ENCODE measurements at regions not wholly inside any gene's neighbourhood (a gene's known extent, or its start where the extent isn't known, plus 50 kb on each side); places are given as distances from the start of the nearest gene placed in this dataset.

DNA sequence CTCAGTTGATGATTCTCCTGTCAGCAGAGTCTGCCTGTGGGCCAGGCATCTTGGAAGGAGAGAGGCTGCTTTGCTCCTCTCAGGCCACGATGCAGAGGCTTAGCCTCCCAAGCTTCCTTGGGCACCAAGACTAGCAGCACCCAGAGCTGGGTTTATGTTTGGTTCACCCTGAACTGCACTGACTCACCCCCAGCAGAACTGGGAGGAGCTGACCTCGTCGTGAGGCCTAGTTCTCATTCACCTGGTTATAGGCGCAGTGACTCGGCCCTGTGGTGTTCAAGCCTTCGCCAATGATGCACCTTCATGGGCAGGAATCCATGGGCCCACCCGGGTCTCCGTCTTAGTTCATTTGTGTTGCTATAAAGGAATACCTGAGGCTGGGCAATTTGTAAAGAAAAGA is 122.0 kb upstream of the ZNF438 start:
- intact Hi-C loops (cut with DNase I), result no loop called here
- Histone ChIP-seq H3K27ac (no peak overlapping the region), H3K27me3 (no peaks in the 10 kb centered on the region), H3K4me1 (no peaks in the 10 kb centered on the region), H3K36me3 (no peaks in the 10 kb centered on the region), H3K4me3 (no peak overlapping the region), H3K9me3 (no peaks in the 10 kb centered on the region)
- DNase-seq (no peak), ATAC-seq (no peak)
- no peak for TF ChIP-seq CTCF (IDR thresholded peaks at IDR 0.05)

DNA sequence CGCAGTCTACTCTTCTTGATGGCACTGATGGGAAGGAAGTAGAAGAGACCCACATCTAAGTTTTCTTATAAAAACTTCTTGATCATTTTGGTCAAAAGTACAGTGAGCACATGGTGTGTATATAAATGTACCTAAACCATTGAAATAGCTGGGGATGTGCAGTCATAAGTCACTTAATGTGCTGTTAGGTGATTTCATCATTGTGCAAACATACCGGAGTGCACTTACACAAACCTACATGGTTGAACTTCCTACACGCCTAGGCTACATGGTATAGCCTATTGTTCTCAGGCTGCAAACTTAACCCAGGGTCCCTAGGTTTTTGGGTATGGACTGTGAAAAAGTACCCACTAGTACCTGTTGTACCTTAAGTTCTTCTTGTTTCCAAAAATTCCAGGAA is 123.3 kb upstream of the ZNF438 start:
- intact Hi-C loops (cut with DNase I), result no loop called here
- no peaks in the 10 kb centered on the region for H3K36me3 ChIP-seq
- H3K27ac ChIP-seq, result no peak overlapping the region
- ATAC-seq (peak; percentile 52), DNase-seq (no peak)
- no peak overlapping the region for H3K4me3 ChIP-seq
- no peak for TF ChIP-seq CTCF (IDR thresholded peaks at IDR 0.05)
- no peaks in the 10 kb centered on the region for H3K27me3 ChIP-seq
- no peaks in the 10 kb centered on the region for H3K4me1 ChIP-seq
- no peaks in the 10 kb centered on the region for H3K9me3 ChIP-seq

GRCh38 chr10:31157123-31158010 is 125.7 kb upstream of the ZNF438 start:
- no peak for TF ChIP-seq CTCF (IDR thresholded peaks at IDR 0.05)
- peaks cover 0 to 2% of the 10 kb centered on the region in 2 donors for H3K9me3 ChIP-seq
- H3K36me3 ChIP-seq, result no peaks in the 10 kb centered on the region
- no peaks in the 10 kb centered on the region for H3K4me1 ChIP-seq
- H3K4me3 ChIP-seq, result no peak overlapping the region
- ATAC-seq (peak; percentile 70), DNase-seq (peak; percentile 48 to 88 (median 77))
- intact Hi-C loops (cut with DNase I), result no loop called here
- H3K27me3 ChIP-seq, result no peaks in the 10 kb centered on the region
- H3K27ac ChIP-seq, result peak overlapping the region; percentile 31 to 68

- ATAC-seq (peak; percentile 34), DNase-seq (no peak)
- H3K4me3 ChIP-seq, result no peak overlapping the region
- no peak for TF ChIP-seq CTCF (IDR thresholded peaks at IDR 0.05)
- intact Hi-C loops (cut with DNase I), result no loop called here
- no peaks in the 10 kb centered on the region for H3K27me3 ChIP-seq
- H3K4me1 ChIP-seq, result no peaks in the 10 kb centered on the region
- peak overlapping the region; percentile 31 to 68 for H3K27ac ChIP-seq
- no peaks in the 10 kb centered on the region for H3K36me3 ChIP-seq
- H3K9me3 ChIP-seq, result peaks cover 0 to 3% of the 10 kb centered on the region in 2 donors
Observed at GRCh38 chr10:31158011-31158658, 126.5 kb upstream of the ZNF438 start.

DNA sequence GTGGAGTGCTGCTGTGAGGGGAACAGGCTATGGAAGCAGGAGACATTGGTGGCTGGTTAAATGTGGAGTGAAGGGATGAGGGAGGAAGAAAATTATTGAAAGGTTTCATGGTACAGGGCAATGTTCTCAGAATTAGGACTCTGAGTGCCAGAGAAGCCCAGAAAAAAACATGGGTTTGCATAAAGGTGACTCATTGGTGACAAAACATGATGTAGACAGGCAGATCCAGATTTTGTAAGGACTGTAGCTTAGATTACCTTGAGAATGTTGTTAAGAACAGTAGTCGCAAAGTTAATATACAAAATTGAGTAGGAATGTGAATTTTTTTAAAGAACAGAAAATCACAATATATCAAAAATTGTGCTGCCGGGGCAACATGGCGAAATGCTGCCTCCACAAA is 134.9 kb upstream of the ZNF438 start:
- no peaks in the 10 kb centered on the region for H3K4me1 ChIP-seq
- no peaks in the 10 kb centered on the region for H3K36me3 ChIP-seq
- H3K9me3 ChIP-seq, result peaks cover 0 to 16% of the 10 kb centered on the region in 2 donors
- H3K27me3 ChIP-seq, result no peaks in the 10 kb centered on the region
- DNase-seq (no peak), ATAC-seq (no peak)
- TF ChIP-seq CTCF (IDR thresholded peaks at IDR 0.05), result no peak
- no peak overlapping the region for H3K27ac ChIP-seq
- no peak overlapping the region for H3K4me3 ChIP-seq
- intact Hi-C loops (cut with DNase I), result no loop called here

Data from left lung (tissue), 4 donors.